T-cell (primary cell): ENCODE measurements at regions not wholly inside any gene's neighbourhood (a gene's known extent, or its start where the extent isn't known, plus 50 kb on each side); places are given as distances from the start of the nearest gene placed in this dataset.

Source experiments
- ATAC-seq, 4 experiments: fragments of 200-7000 bp in 3 of 4; fragments of 150-1000 bp in 1 of 4; cut with Tn5 transposase; replicated peaks in 1 of 4; 1 replicate in 3 of 4; 2 replicates in 1 of 4; pipeline ENCODE4 v1.10.0; 2021; ENCODE audit warnings: moderate library complexity in 3 of 4, mild to moderate bottlenecking in 2 of 4, moderate number of reproducible peaks in 1 of 4
- CTCF ChIA-PET, 2 donors: fragments of 300-600 bp; sonication (Branson Sonifier 250); formaldehyde crosslinking; loops; one replicate each; lab custom pipeline; 2022; ENCODE audit warnings: antibody characterized with exemption in 2 of 2; lab: Charles Lee
- POLR2A ChIA-PET, 2 donors: fragments of 300-600 bp; sonication (Branson Sonifier 250); formaldehyde crosslinking; loops; one replicate each; lab custom pipeline; 2022; ENCODE audit warnings: antibody characterized with exemption in 2 of 2; lab: Charles Lee
- DNase-seq, 35 experiments: peaks; one replicate each; pipeline versions ENCODE4 v3.0.0 to v3.0.0-alpha.2; 2013 to 2023
- H3K27ac ChIP-seq: one replicate; pipeline ENCODE4 v1.5.1; 2013; ENCODE audit warnings: low read length
- H3K27me3 ChIP-seq, 2 experiments: replicated peaks in 1 of 2; 1 replicate in 1 of 2; 2 replicates in 1 of 2; pipeline versions ENCODE4 v1.6.1 to v1.7.0; 2013; ENCODE audit warnings: low read length in 1 of 2, mixed read lengths in 1 of 2; ENCODE audit not compliant: control insufficient read depth in 2 of 2, insufficient read depth in 2 of 2; ENCODE audit errors: extremely low read depth in 1 of 2
- H3K36me3 ChIP-seq, 2 donors: 1 replicate in 1 of 2; 2 replicates in 1 of 2; pipeline versions ENCODE4 v1.6.1 to v1.7.0; 2013; ENCODE audit warnings: low read length in 1 of 2; ENCODE audit not compliant: control insufficient read depth in 2 of 2, insufficient read depth in 1 of 2; ENCODE audit errors: extremely low read depth in 1 of 2
- H3K4me1 ChIP-seq, 2 experiments: 1 replicate in 1 of 2; 2 replicates in 1 of 2; pipeline versions ENCODE4 v1.6.1 to v1.7.0; 2013; ENCODE audit warnings: low read length in 2 of 2, mixed read lengths in 1 of 2; ENCODE audit not compliant: insufficient read depth in 2 of 2, control insufficient read depth in 1 of 2; ENCODE audit errors: extremely low read depth in 1 of 2
- H3K4me3 ChIP-seq, 2 donors: 1 replicate in 1 of 2; 2 replicates in 1 of 2; pipeline versions ENCODE4 v1.5.1 to v1.7.0; 2013; ENCODE audit warnings: mild to moderate bottlenecking in 2 of 2, low read length in 1 of 2, moderate library complexity in 1 of 2; ENCODE audit not compliant: control insufficient read depth in 1 of 2; ENCODE audit errors: extremely low read depth in 1 of 2
- H3K9me3 ChIP-seq: 2 replicates; pipeline ENCODE4 v1.7.0; 2013
- H3K27ac Mint-ChIP-seq, 2 donors: one replicate each; pipeline ENCODE4 v1.8.0; 2020 to 2021; ENCODE audit warnings: mild to moderate bottlenecking in 2 of 2, mixed read lengths in 2 of 2
- H3K27me3 Mint-ChIP-seq, 2 donors: one replicate each; pipeline ENCODE4 v1.8.0; 2021 to 2022; ENCODE audit warnings: mixed read lengths in 2 of 2
- H3K36me3 Mint-ChIP-seq: one replicate; pipeline ENCODE4 v1.8.0; 2021; ENCODE audit warnings: mixed read lengths
- H3K4me1 Mint-ChIP-seq, 3 donors: one replicate each; pipeline ENCODE4 v1.8.0; 2020 to 2022; ENCODE audit warnings: mixed read lengths in 3 of 3, mild to moderate bottlenecking in 1 of 3
- H3K4me3 Mint-ChIP-seq, 3 donors: one replicate each; pipeline ENCODE4 v1.8.0; 2020 to 2022; ENCODE audit warnings: mild to moderate bottlenecking in 3 of 3, mixed read lengths in 3 of 3, moderate library complexity in 3 of 3
- H3K9me3 Mint-ChIP-seq, 3 donors: one replicate each; pipeline ENCODE4 v1.8.0; 2020 to 2022; ENCODE audit warnings: mixed read lengths in 3 of 3
- WGBS: methylation state at CpG from one replicate; pipeline ENCODE4 v1.1.5; 2013; ENCODE audit warnings: missing lambda C conversion rate; ENCODE audit not compliant: insufficient coverage; 5-methylcytosine and 5-hydroxymethylcytosine counted together

- ATAC-seq (no peak), DNase-seq (no peak)
- ChIA-PET POLR2A (no interaction called here), CTCF (no interaction called here)
- Mint-ChIP-seq H3K27ac (no peak overlapping the region), H3K4me3 (no peak overlapping the region), H3K4me1 (no peaks in the 10 kb centered on the region), H3K9me3 (peaks cover 0 to 7% (median 0%) of the 10 kb centered on the region in 3 donors), H3K27me3 (peaks cover 0 to 10% of the 10 kb centered on the region in 2 donors), H3K36me3 (no peaks in the 10 kb centered on the region)
- WGBS = no CpG with 5 or more reads among the region's 1 CpG
- Histone ChIP-seq H3K4me3 (no peak overlapping the region), H3K9me3 (no peaks in the 10 kb centered on the region), H3K4me1 (no peaks in the 10 kb centered on the region), H3K27me3 (peaks cover 0 to 7% of the 10 kb centered on the region in 2 experiments), H3K27ac (no peak overlapping the region), H3K36me3 (no peaks in the 10 kb centered on the region)
Measured at GRCh38 chr15:62338497-62338896, 173.4 kb upstream of the C2CD4B start.

- Histone ChIP-seq H3K27ac (no peak overlapping the region), H3K36me3 (no peaks in the 10 kb centered on the region), H3K4me1 (peaks cover 0 to 2% of the 10 kb centered on the region in 2 experiments), H3K4me3 (no peak overlapping the region), H3K27me3 (no peaks in the 10 kb centered on the region), H3K9me3 (no peaks in the 10 kb centered on the region)
- H3K27ac Mint-ChIP-seq = no peak overlapping the region
- H3K4me3 Mint-ChIP-seq = no peak overlapping the region
- ChIA-PET CTCF (no interaction called here), POLR2A (no interaction called here)
- H3K27me3 Mint-ChIP-seq = peaks cover 0 to 5% of the 10 kb centered on the region in 2 donors
- H3K9me3 Mint-ChIP-seq = peaks cover 0 to 7% (median 0%) of the 10 kb centered on the region in 3 donors
- H3K36me3 Mint-ChIP-seq = no peaks in the 10 kb centered on the region
- peaks cover 4 to 7% (median 6%) of the 10 kb centered on the region in 3 donors for H3K4me1 Mint-ChIP-seq
- 86% methylated on average over 8 of the region's 9 CpGs for WGBS
- no peak for ATAC-seq
- no peak for DNase-seq
Measured at GRCh38 chr15:62342959-62343358, 177.9 kb upstream of the C2CD4B start.

DNA sequence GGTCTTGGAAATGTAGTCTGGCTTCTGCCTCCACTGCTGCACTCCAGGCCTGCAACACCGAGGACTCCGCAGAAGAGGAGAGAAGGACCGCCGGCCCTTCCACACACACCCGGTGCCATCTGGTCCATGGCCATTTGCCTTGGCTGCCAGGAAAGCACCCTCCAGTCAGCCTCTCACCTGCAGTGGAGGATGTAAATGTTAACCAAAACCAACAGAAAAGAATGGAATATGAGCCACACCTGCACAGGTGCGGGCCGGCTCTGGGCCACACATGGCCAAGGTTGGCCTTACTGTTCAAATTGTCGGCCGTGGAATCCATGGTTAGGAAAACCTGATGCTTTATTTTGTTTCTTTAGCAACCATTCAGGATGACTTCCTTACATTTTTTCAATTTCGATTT is 178.3 kb upstream of the C2CD4B start:
- Histone ChIP-seq H3K9me3 (no peaks in the 10 kb centered on the region), H3K4me1 (peaks cover 0 to 2% of the 10 kb centered on the region in 2 experiments), H3K27me3 (no peaks in the 10 kb centered on the region), H3K4me3 (no peak overlapping the region), H3K36me3 (no peaks in the 10 kb centered on the region), H3K27ac (no peak overlapping the region)
- H3K27me3 Mint-ChIP-seq = peaks cover 0 to 5% of the 10 kb centered on the region in 2 donors
- POLR2A ChIA-PET = no interaction called here
- peaks cover 4 to 7% (median 6%) of the 10 kb centered on the region in 3 donors for H3K4me1 Mint-ChIP-seq
- CTCF ChIA-PET = no interaction called here
- H3K9me3 Mint-ChIP-seq = peaks cover 0 to 7% (median 0%) of the 10 kb centered on the region in 3 donors
- no peaks in the 10 kb centered on the region for H3K36me3 Mint-ChIP-seq
- no peak for ATAC-seq
- H3K4me3 Mint-ChIP-seq = no peak overlapping the region
- no peak overlapping the region for H3K27ac Mint-ChIP-seq
- DNase-seq = no peak
- 86% methylated on average over 2 of the region's 10 CpGs for whole genome bisulfite sequencing

GRCh38 chr15:62344806-62345539 is 179.9 kb upstream of the C2CD4B start:
- H3K4me3 ChIP-seq = no peak overlapping the region
- peak overlapping the region; percentile 64 to 82 (median 71) for H3K4me3 Mint-ChIP-seq
- H3K36me3 ChIP-seq = no peaks in the 10 kb centered on the region
- H3K4me1 Mint-ChIP-seq = peaks cover 4 to 7% (median 6%) of the 10 kb centered on the region in 3 donors
- peak overlapping the region in 1 of 2 donors; percentile 41 for H3K27ac Mint-ChIP-seq
- H3K27me3 ChIP-seq = no peaks in the 10 kb centered on the region
- CTCF ChIA-PET = no interaction called here
- ATAC-seq (peak; percentile 66 to 81 (median 78)), DNase-seq (peak; percentile 5 to 76 (median 49))
- no peak overlapping the region for H3K27ac ChIP-seq
- H3K9me3 Mint-ChIP-seq = peaks cover 0 to 7% (median 0%) of the 10 kb centered on the region in 3 donors
- WGBS = 25% methylated on average over 8 of the region's 21 CpGs
- no peaks in the 10 kb centered on the region for H3K36me3 Mint-ChIP-seq
- peaks cover 5 to 9% of the 10 kb centered on the region in 2 donors for H3K27me3 Mint-ChIP-seq
- POLR2A ChIA-PET = no interaction called here
- peaks cover 0 to 2% of the 10 kb centered on the region in 2 experiments for H3K4me1 ChIP-seq
- H3K9me3 ChIP-seq = no peaks in the 10 kb centered on the region

- ChIA-PET POLR2A (no interaction called here), CTCF (no interaction called here)
- Mint-ChIP-seq H3K4me3 (no peak overlapping the region), H3K27ac (no peak overlapping the region), H3K36me3 (no peaks in the 10 kb centered on the region), H3K27me3 (peaks cover 0 to 13% of the 10 kb centered on the region in 2 donors), H3K4me1 (peaks cover 4 to 7% (median 6%) of the 10 kb centered on the region in 3 donors), H3K9me3 (peaks cover 0 to 7% (median 0%) of the 10 kb centered on the region in 3 donors)
- no peaks in the 10 kb centered on the region for H3K36me3 ChIP-seq
- ATAC-seq = no peak
- no peak overlapping the region for H3K4me3 ChIP-seq
- peaks cover 0 to 2% of the 10 kb centered on the region in 2 experiments for H3K4me1 ChIP-seq
- WGBS = no CpG with 5 or more reads among the region's 1 CpG
- DNase-seq = no peak
- no peak overlapping the region for H3K27ac ChIP-seq
- no peaks in the 10 kb centered on the region for H3K9me3 ChIP-seq
- peaks cover 0 to 10% of the 10 kb centered on the region in 2 experiments for H3K27me3 ChIP-seq
Measured at GRCh38 chr15:62346168-62346567, 181.1 kb upstream of the C2CD4B start.

DNA sequence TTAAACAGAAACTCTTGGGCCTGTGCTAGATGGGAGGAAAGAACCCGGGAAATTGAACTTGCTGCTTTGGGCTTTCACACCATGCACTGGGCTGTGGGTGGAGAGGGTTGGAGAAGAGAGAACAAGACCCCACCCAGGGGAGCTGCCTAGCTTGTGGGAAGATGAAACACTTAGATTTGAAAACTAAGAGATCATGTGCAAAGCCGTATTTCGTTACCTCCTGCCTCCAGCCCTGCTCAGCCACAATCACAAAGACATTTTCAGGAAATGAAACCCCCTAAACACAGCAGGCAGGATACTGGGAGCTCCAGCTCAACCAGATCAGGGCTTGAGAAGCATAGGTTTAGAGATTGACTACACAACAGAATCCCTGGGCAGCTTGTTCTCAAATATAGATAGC is 183.0 kb upstream of the C2CD4B start:
- Mint-ChIP-seq H3K4me1 (peaks cover 4 to 7% (median 6%) of the 10 kb centered on the region in 3 donors), H3K27me3 (peaks cover 0 to 19% of the 10 kb centered on the region in 2 donors), H3K4me3 (no peak overlapping the region), H3K27ac (no peak overlapping the region), H3K36me3 (no peaks in the 10 kb centered on the region), H3K9me3 (peaks cover 0 to 7% (median 0%) of the 10 kb centered on the region in 3 donors)
- POLR2A ChIA-PET = no interaction called here
- CTCF ChIA-PET = no interaction called here
- peaks cover 0 to 2% of the 10 kb centered on the region in 2 experiments for H3K4me1 ChIP-seq
- peaks cover 0 to 18% of the 10 kb centered on the region in 2 experiments for H3K27me3 ChIP-seq
- H3K4me3 ChIP-seq = no peak overlapping the region
- H3K27ac ChIP-seq = no peak overlapping the region
- ATAC-seq (no peak), DNase-seq (no peak)
- no peaks in the 10 kb centered on the region for H3K9me3 ChIP-seq
- no CpG with 5 or more reads among the region's 3 CpGs for WGBS
- no peaks in the 10 kb centered on the region for H3K36me3 ChIP-seq
